Mesothelial cell of epicardium (in vitro differentiated cells): ENCODE measurements at regions not wholly inside any gene's neighbourhood (a gene's known extent, or its start where the extent isn't known, plus 50 kb on each side); places are given as distances from the start of the nearest gene placed in this dataset.

Experiments used
- DNase-seq, 2 experiments: peaks; one replicate each; pipeline ENCODE4 v3.0.0; 2021; ENCODE audit warnings: low spot score in 2 of 2; ENCODE audit not compliant: unreplicated experiment in 2 of 2
- H3K27ac Mint-ChIP-seq: 2 replicates; pipeline ENCODE4 v1.8.0; 2021; ENCODE audit warnings: mixed read lengths
- H3K27me3 Mint-ChIP-seq: 2 replicates; pipeline ENCODE4 v1.8.0; 2021; ENCODE audit warnings: low read depth, mixed read lengths
- H3K36me3 Mint-ChIP-seq: 2 replicates; pipeline ENCODE4 v1.8.0; 2021; ENCODE audit warnings: mixed read lengths
- H3K4me1 Mint-ChIP-seq: 2 replicates; pipeline ENCODE4 v1.8.0; 2021; ENCODE audit warnings: mixed read lengths
- H3K4me3 Mint-ChIP-seq: 2 replicates; pipeline ENCODE4 v1.8.0; 2021; ENCODE audit warnings: mild to moderate bottlenecking, moderate library complexity, mixed read lengths
- H3K9me3 Mint-ChIP-seq: 2 replicates; pipeline ENCODE4 v1.8.0; 2021; ENCODE audit warnings: mixed read lengths
- CTCF ChIP-seq: fragments of 200-600 bp; sonication (generic); IDR thresholded peaks from one replicate; pipeline ENCODE4 v1.5.0; 2021; ENCODE audit warnings: antibody characterized with exemption; ENCODE audit not compliant: unreplicated experiment

GRCh38 chr13:48838193-48838973 is 137.3 kb upstream of the FNDC3A start:
- TF ChIP-seq CTCF, result no peak
- H3K27me3 Mint-ChIP-seq, result peaks cover 20% of the 10 kb centered on the region
- H3K4me3 Mint-ChIP-seq, result no peak overlapping the region
- peaks cover 6% of the 10 kb centered on the region for H3K36me3 Mint-ChIP-seq
- H3K27ac Mint-ChIP-seq, result no peak overlapping the region
- peaks cover 20% of the 10 kb centered on the region for H3K9me3 Mint-ChIP-seq
- DNase-seq, result no peak
- no peaks in the 10 kb centered on the region for H3K4me1 Mint-ChIP-seq

- Mint-ChIP-seq H3K9me3 (peaks cover 13% of the 10 kb centered on the region), H3K4me3 (no peak overlapping the region), H3K4me1 (no peaks in the 10 kb centered on the region), H3K27ac (no peak overlapping the region), H3K27me3 (peaks cover 20% of the 10 kb centered on the region), H3K36me3 (peaks cover 3% of the 10 kb centered on the region)
- TF ChIP-seq CTCF, result no peak
- DNase-seq, result no peak
Observed at GRCh38 chr13:48839171-48839570, 136.5 kb upstream of the FNDC3A start.

GRCh38 chr13:48840366-48840765 is 135.3 kb upstream of the FNDC3A start:
- no peak overlapping the region for H3K4me3 Mint-ChIP-seq
- DNase-seq, result no peak
- H3K27ac Mint-ChIP-seq, result no peak overlapping the region
- no peak for TF ChIP-seq CTCF
- peaks cover 3% of the 10 kb centered on the region for H3K36me3 Mint-ChIP-seq
- H3K4me1 Mint-ChIP-seq, result no peaks in the 10 kb centered on the region
- peaks cover 4% of the 10 kb centered on the region for H3K9me3 Mint-ChIP-seq
- peaks cover 20% of the 10 kb centered on the region for H3K27me3 Mint-ChIP-seq

- H3K27ac Mint-ChIP-seq, result no peak overlapping the region
- no peak for TF ChIP-seq CTCF
- no peaks in the 10 kb centered on the region for H3K9me3 Mint-ChIP-seq
- H3K4me3 Mint-ChIP-seq, result no peak overlapping the region
- H3K27me3 Mint-ChIP-seq, result peaks cover 20% of the 10 kb centered on the region
- no peak for DNase-seq
- H3K36me3 Mint-ChIP-seq, result no peaks in the 10 kb centered on the region
- no peaks in the 10 kb centered on the region for H3K4me1 Mint-ChIP-seq
Observed at GRCh38 chr13:48842316-48842715, 133.4 kb upstream of the FNDC3A start.

GRCh38 chr13:48843630-48844380 is 131.9 kb upstream of the FNDC3A start:
- Mint-ChIP-seq H3K9me3 (no peaks in the 10 kb centered on the region), H3K36me3 (no peaks in the 10 kb centered on the region), H3K4me3 (no peak overlapping the region), H3K27me3 (peaks cover 23% of the 10 kb centered on the region), H3K4me1 (no peaks in the 10 kb centered on the region), H3K27ac (no peak overlapping the region)
- DNase-seq, result no peak
- no peak for TF ChIP-seq CTCF
